SJCRH30 (cell line): ENCODE measurements at regions not wholly inside any gene's neighbourhood (a gene's known extent, or its start where the extent isn't known, plus 50 kb on each side); places are given as distances from the start of the nearest gene placed in this dataset.

Experiments used
- DNase-seq, 2 experiments: peaks; one replicate each; pipeline ENCODE4 v3.0.0-alpha.2; 2015 to 2020
- H3K27ac ChIP-seq: fragments of 250-450 bp; sonication (Bioruptor Pico); 2 replicates; pipeline ENCODE4 v1.5.1; 2020; ENCODE audit warnings: mild to moderate bottlenecking, moderate library complexity
- H3K27me3 ChIP-seq: fragments of 250-450 bp; sonication (Bioruptor Pico); 2 replicates; pipeline ENCODE4 v1.5.1; 2020; ENCODE audit warnings: mild to moderate bottlenecking, moderate library complexity
- H3K36me3 ChIP-seq: fragments of 250-450 bp; sonication (Bioruptor Pico); 2 replicates; pipeline ENCODE4 v1.5.1; 2020; ENCODE audit warnings: mild to moderate bottlenecking, moderate library complexity
- H3K4me1 ChIP-seq: fragments of 250-450 bp; sonication (Bioruptor Pico); 2 replicates; pipeline ENCODE4 v1.5.1; 2020; ENCODE audit warnings: mild to moderate bottlenecking, moderate library complexity
- H3K4me3 ChIP-seq: fragments of 250-450 bp; sonication (Bioruptor Pico); 2 replicates; pipeline ENCODE4 v1.5.1; 2020; ENCODE audit warnings: mild to moderate bottlenecking, moderate library complexity
- H3K9me3 ChIP-seq: fragments of 250-450 bp; sonication (Bioruptor Pico); replicated peaks from 2 replicates; pipeline ENCODE4 v1.5.1; 2020; ENCODE audit warnings: mild to moderate bottlenecking, moderate library complexity

DNA sequence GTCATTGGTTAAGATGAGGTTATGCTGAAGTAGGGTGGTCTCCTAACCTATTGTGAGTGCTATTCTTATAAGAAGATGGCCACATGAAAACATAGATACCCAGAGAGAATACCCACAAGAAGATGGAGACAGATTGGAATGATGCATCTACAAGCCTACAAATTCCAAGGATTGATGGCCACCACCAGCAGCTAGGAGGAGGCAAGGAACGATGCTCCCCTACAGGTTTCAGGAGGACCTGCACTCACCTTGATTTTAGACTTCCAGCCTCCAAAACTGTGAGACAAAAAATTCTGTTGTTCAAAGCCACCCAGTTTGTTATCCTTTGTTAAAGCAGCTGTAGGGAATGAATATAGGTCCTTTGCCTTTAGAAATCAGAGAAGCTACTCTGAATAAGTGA lies 227.4 kb downstream of the NEDD1 start:
- Histone ChIP-seq H3K36me3 (no peaks in the 10 kb centered on the region), H3K9me3 (no peaks in the 10 kb centered on the region), H3K4me3 (no peak overlapping the region), H3K27ac (no peak overlapping the region), H3K4me1 (no peaks in the 10 kb centered on the region), H3K27me3 (no peaks in the 10 kb centered on the region)
- DNase-seq: no peak

DNA sequence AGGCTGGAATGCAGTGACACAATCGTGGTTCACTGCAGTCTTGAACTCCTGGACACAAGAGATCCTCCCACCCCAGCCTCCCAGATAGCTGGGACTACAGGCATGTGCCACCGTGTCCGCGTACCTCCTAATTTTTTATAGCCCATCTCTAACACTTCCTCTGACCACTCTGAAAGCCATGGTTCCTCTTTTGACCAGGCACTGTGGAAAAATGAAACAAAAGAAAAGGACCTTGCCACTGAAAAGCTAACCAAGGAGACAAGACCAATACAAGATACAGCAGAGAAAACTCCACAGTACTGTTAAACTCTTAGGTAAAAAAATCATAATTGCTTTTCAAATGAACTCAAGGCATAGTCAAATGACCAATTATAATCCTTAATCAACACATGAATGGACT lies 233.3 kb downstream of the NEDD1 start:
- Histone ChIP-seq H3K4me3 (no peak overlapping the region), H3K27me3 (peaks cover 4% of the 10 kb centered on the region; the same call in 1 of the 2 replicates), H3K36me3 (no peaks in the 10 kb centered on the region), H3K27ac (no peak overlapping the region), H3K9me3 (no peaks in the 10 kb centered on the region), H3K4me1 (no peaks in the 10 kb centered on the region)
- DNase-seq: no peak

DNA sequence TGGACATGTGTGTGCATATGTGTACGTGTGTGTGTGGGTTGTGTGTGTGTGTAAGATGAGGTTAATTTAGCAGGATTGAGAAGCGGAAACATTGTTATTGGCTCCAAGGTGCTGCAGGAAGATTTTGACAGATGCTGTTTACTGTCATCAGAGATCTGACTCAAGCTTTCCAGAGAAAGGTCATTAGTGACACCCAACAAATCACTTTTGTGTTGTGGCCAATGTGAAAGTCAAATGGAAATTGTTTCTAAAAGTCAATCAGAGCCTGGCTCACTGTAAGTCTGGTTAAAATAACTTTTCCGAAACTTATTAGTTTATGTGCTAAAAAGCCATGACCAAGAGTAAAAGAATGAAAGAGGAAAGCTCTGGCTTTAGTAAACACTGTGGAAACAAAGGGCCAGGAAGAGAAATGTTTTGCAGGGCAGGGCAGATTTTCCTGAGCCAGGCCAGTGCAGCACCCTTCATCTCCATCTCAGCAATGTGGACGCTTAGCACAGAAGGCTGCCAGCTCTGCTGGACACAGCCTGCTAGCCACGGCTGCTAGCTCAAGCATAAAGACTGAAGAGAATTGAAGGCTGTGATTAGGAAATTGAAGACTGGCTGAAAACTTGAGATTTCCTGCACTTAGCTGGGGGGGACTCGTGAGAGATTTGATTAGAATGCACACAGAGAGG lies 235.8 kb downstream of the NEDD1 start:
- Histone ChIP-seq H3K27ac (no peak overlapping the region), H3K4me3 (no peak overlapping the region), H3K27me3 (peaks cover 4% of the 10 kb centered on the region; the same call in 1 of the 2 replicates), H3K4me1 (no peaks in the 10 kb centered on the region), H3K9me3 (no peaks in the 10 kb centered on the region), H3K36me3 (no peaks in the 10 kb centered on the region)
- DNase-seq: no peak

DNA sequence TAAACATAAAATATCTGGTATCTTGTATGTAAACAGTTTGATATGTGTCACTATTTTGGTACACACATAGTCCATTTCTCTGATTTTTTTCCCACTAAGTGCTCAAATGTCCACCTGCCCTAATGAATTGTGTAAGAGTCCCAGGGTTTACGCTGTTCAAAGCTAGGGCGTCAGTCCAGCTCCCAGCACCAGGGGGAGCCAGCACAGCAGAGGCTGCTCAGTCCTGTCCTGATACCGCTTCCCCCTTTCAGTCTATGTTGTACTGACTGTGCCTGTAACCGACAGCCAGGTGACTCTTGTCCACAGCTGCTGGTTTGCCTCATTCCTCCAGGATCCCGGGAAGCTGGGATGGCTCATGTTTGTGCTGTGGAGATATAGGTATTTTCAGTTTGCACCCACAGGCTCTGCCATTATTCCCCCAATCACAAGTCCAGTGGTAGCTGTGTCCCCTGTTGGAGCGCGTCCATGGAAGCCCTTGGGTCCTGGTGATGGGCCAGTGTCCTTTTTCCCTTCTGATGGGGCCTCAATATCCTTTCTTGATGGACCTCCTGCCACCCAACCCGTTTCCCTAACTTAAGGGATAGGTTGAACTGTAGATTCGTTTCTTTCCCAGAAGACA lies 242.0 kb downstream of the NEDD1 start:
- Histone ChIP-seq H3K36me3 (no peaks in the 10 kb centered on the region), H3K27ac (no peak overlapping the region), H3K4me1 (no peaks in the 10 kb centered on the region), H3K4me3 (no peak overlapping the region), H3K27me3 (no peaks in the 10 kb centered on the region), H3K9me3 (no peaks in the 10 kb centered on the region)
- DNase-seq: peak; percentile 58 to 72

DNA sequence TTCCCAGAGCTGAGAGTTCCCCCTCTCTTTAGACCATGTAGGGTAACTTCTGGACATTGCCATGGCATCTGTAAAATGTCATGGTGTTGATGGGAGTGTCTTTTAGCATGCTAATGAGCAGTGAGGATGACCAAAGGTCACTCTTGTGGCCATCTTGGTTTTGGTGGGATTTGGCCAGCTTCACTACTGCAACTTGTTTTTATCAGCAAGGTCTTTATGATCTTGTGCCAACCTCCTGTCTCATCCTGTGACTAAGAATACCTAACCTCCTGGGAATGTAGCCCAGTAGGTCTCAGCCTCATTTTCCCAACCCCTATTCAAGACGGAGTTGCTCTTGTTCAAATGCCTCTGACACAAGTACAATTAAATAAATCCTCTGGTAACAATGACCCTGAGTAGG lies 244.4 kb downstream of the NEDD1 start:
- no peak for DNase-seq
- Histone ChIP-seq H3K27ac (no peak overlapping the region), H3K27me3 (no peaks in the 10 kb centered on the region)

DNA sequence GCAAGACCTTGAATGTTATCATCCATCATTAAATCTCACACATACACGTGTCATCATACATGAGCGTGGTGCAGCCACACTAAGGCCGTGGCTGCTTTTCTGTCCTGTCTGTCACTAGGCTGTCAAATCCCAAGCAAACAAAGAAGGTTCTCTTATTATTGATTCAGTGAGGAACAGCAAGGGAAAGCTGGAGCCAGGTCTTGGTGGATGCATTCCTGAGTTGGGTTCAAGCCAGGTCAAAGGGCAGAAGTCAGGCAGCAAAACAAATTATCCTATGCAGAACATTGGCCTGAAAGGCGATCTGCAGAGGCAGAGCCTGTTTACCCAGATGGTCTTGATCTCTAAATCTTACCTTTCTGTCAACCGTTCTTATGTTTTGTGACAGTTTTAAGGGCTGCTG lies 252.3 kb downstream of the NEDD1 start:
- no peaks in the 10 kb centered on the region for H3K36me3 ChIP-seq
- H3K27me3 ChIP-seq: no peaks in the 10 kb centered on the region
- H3K27ac ChIP-seq: no peak overlapping the region
- no peaks in the 10 kb centered on the region for H3K9me3 ChIP-seq
- no peaks in the 10 kb centered on the region for H3K4me1 ChIP-seq
- no peak for DNase-seq
- no peak overlapping the region for H3K4me3 ChIP-seq

More for the DNA sequence above, 244.4 kb downstream of the NEDD1 start:
- Histone ChIP-seq H3K36me3 (no peaks in the 10 kb centered on the region), H3K4me1 (no peaks in the 10 kb centered on the region), H3K4me3 (no peak overlapping the region), H3K9me3 (no peaks in the 10 kb centered on the region)

DNA sequence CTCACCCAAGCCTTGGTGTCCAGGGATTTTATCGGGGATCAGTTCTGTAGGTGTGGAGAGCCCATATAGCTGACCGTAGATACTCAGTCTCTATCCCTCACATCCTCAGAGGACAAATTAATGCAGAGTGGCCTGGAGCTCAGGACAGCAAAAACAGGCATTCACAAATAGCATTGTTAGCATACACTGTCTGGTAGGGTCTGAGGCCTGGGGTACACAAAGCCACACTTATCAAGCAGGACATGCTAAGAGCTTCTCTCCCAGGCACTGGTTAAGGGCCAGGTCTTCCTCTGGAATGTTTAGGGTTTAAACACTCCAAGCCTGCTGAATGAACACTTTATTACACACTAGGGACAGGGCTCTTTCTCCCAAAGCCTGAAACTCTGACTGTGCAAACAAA lies 253.2 kb downstream of the NEDD1 start:
- DNase-seq: no peak
- H3K9me3 ChIP-seq: no peaks in the 10 kb centered on the region
- H3K4me3 ChIP-seq: no peak overlapping the region
- no peaks in the 10 kb centered on the region for H3K27me3 ChIP-seq
- H3K36me3 ChIP-seq: no peaks in the 10 kb centered on the region
- no peaks in the 10 kb centered on the region for H3K4me1 ChIP-seq
- no peak overlapping the region for H3K27ac ChIP-seq

DNA sequence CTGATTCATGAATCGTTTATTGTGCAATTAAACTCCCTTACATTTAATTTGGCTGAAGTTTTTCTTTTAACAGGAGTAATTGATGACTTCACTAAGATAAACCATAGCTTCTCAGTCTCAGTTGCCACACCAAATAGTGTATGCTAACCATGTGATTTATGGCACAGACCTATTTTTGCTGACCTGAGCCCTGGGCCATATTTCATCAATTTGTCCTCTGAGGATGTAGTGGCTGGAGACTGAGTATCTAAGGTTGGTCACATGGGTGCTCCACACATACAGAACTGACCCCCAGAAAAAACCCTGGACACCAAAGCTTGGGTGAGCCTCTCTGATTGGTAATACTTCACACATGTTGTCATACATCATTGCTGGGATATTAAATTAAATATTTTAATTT lies 255.1 kb downstream of the NEDD1 start:
- no peak overlapping the region for H3K27ac ChIP-seq
- H3K36me3 ChIP-seq: no peaks in the 10 kb centered on the region
- H3K9me3 ChIP-seq: no peaks in the 10 kb centered on the region
- no peaks in the 10 kb centered on the region for H3K27me3 ChIP-seq
- no peak for DNase-seq
- H3K4me3 ChIP-seq: no peak overlapping the region
- no peaks in the 10 kb centered on the region for H3K4me1 ChIP-seq

DNA sequence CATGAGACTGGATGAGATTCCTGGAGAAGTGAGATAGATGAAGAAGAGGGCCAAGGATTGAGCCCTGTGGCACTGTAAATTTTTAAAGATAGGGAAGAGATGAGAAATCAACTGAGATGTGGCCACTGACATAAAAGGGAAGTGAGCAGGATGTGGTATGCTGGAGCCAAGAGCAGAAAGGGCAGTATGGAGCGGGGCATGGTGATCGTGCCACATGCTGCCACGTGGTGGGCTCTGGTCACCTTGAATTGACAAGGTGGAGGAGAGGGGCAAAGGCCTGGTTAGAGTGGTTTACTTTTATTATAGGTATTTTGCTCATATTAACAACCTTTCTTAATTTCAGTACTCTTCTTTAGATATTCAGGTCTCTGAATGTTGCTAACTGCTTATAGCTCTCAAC lies 257.9 kb downstream of the NEDD1 start:
- DNase-seq: no peak
- no peaks in the 10 kb centered on the region for H3K9me3 ChIP-seq
- no peaks in the 10 kb centered on the region for H3K36me3 ChIP-seq
- no peak overlapping the region for H3K4me3 ChIP-seq
- no peaks in the 10 kb centered on the region for H3K4me1 ChIP-seq
- H3K27ac ChIP-seq: no peak overlapping the region
- H3K27me3 ChIP-seq: no peaks in the 10 kb centered on the region

DNA sequence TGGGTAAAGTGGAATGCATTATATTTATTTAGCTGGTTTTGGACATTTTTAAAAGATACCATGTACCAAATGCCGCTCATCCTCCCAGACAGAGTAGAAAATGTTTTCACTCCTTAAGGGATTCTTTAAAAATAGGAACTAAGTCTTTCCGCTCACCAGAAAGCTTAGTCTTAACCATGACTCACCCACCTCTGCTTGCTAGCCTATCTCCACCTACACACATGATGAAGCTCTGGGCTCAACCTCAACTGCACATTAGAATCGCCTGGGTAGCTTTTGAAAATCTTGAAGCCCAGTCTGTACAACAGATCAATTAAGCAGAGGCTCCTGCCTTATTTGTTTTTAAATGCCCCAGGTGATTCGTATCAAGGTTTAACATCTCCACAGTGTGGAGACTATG lies 260.5 kb downstream of the NEDD1 start:
- H3K36me3 ChIP-seq: no peaks in the 10 kb centered on the region
- no peaks in the 10 kb centered on the region for H3K27me3 ChIP-seq
- no peaks in the 10 kb centered on the region for H3K4me1 ChIP-seq
- DNase-seq: no peak
- no peak overlapping the region for H3K27ac ChIP-seq
- no peak overlapping the region for H3K4me3 ChIP-seq
- no peaks in the 10 kb centered on the region for H3K9me3 ChIP-seq

DNA sequence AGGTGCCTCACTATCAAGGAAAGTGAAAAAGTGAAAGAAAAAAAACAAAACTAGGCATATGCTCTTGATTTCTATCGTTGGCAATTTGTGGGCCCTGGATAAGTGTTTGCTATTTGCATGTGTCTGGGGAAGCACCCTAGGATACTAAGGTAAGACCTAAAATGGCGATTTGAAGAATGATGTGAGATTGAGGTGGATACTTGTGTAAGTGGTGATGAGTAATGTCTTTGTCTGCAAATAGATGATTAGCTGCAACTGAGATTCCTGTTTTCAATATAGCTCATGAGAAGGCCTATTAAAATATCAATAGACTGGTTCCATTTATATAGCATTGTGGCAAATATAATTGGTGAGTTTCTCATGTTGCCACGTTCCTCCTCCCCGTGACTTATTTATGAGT lies 261.7 kb downstream of the NEDD1 start:
- Histone ChIP-seq H3K27me3 (no peaks in the 10 kb centered on the region), H3K4me1 (no peaks in the 10 kb centered on the region), H3K36me3 (no peaks in the 10 kb centered on the region), H3K9me3 (no peaks in the 10 kb centered on the region), H3K27ac (no peak overlapping the region), H3K4me3 (no peak overlapping the region)
- DNase-seq: no peak

DNA sequence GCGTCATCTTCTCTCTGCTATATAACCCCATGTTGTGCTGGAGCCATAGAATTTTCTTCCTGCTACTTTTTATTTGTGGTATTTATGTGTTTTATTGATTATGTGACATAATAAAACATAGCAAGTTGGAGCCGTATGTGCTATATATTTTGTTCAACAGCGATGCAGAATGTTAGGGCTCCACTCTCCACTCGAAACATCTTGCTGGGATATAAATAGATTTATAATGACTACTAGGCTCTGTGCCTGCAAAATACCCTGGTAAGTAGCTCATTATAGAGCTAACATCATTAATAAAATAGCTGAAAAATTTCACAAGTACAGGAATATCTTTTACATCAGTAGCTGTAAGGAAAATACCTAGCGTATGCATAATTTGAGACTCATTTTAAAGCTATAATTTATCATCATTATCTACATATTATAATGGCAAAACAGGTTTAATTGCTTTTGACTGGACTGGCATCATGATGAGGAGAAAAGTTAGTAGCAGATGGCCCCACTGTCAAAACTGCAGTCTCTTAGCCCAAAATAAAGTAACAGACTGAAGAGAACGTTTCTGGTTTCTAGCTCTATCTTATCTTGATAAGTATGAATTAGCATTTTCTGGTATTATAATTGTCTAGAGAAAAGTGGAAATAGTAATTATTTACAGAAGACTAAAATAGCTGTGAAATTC lies 263.0 kb downstream of the NEDD1 start:
- Histone ChIP-seq H3K36me3 (no peaks in the 10 kb centered on the region), H3K4me1 (no peaks in the 10 kb centered on the region), H3K27ac (no peak overlapping the region), H3K4me3 (no peak overlapping the region), H3K9me3 (no peaks in the 10 kb centered on the region), H3K27me3 (no peaks in the 10 kb centered on the region)
- no peak for DNase-seq

DNA sequence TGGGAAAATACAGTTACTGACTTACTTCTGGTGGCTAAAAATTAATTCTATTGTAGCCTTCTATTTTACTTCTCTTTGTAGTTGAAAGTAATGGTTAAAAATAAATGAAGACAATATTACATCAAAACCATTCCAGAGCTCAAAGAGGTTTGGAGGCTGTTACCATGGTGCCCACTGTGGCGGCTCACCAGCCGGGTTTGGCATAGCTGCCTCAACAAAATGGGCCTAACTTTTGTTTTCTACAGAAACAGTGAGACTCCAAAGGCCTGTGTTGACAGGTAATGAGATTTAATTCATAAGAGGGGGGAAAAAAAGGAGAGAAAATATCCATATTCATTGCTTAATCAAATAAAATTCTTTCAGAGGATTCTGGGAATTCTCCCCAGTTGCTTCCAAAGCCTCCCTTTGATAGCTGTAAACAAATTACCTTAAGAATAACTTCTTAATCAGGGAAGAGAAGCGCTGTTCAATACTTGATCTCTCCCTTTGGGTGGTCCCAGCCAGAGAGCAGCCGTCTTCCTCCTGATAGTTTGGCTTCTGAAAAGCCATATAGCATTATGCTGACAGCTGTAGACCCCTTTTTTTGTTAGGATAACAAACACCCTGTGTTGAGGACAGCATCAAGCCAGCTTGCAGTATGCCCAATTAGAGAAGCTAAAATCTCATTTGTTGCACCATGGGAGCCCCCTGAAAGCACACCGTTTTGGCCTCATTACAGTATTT lies 266.8 kb downstream of the NEDD1 start:
- Histone ChIP-seq H3K9me3 (no peaks in the 10 kb centered on the region), H3K4me1 (no peaks in the 10 kb centered on the region), H3K27me3 (no peaks in the 10 kb centered on the region), H3K27ac (no peak overlapping the region), H3K36me3 (no peaks in the 10 kb centered on the region), H3K4me3 (no peak overlapping the region)
- no peak for DNase-seq

DNA sequence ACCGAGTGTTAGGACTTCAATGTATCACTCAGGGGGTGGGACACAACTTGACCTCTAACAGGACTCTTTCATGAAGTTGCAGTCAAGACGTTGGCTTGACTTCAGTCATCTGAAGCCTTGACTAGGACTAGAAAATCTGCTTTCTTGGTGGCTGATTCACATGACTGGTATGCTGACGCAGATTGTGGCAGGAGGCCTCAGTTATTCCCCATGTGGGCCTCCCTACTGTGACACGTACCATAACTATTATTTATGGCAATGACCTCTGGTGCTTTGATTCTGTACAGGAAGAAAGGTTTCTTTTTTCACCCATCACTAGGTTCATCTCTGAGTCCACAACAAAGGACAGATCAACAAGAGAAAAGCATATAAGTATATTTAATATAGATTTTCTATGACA lies 270.4 kb downstream of the NEDD1 start:
- H3K27ac ChIP-seq: no peak overlapping the region

DNA sequence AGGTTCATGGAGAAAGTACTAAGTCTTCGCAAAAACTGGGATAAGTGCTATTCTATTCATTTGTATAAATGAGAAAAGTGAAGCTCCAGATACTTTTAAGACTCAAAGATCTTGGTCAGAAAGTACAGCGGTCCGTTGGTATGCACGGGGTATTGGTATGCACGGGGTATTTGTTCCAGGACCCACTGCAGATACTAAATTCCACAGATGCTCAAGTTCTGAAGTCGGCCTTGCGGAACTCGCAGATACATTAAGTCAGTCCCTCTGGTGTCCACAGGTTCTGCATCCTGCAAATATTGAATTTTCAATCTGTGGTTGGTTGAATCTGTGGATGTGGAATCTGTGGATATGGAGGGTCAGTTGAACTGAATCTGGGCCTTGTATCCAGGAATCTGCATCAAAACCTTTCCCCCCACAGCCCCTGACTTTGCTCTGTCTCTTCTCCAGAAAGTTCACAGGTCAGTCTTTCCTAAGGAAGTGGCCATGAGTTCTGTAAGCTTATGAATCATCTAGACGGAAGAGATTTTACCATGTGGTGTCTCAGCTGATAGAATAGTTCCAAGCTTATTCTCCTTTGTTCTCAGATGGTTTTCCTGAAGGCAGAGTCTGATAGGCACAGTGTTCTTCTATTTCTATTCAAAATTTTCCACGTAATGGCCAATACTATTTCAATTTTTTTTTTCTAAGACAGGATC lies 274.7 kb downstream of the NEDD1 start:
- Histone ChIP-seq H3K27me3 (no peaks in the 10 kb centered on the region), H3K27ac (no peak overlapping the region), H3K4me3 (no peak overlapping the region), H3K36me3 (no peaks in the 10 kb centered on the region), H3K9me3 (no peaks in the 10 kb centered on the region), H3K4me1 (no peaks in the 10 kb centered on the region)
- no peak for DNase-seq

More for the DNA sequence above, 270.4 kb downstream of the NEDD1 start:
- Histone ChIP-seq H3K4me3 (no peak overlapping the region), H3K4me1 (no peaks in the 10 kb centered on the region), H3K9me3 (no peaks in the 10 kb centered on the region), H3K27me3 (no peaks in the 10 kb centered on the region), H3K36me3 (no peaks in the 10 kb centered on the region)
- DNase-seq: no peak
